Neural cell (in vitro differentiated cells): ENCODE measurements at regions not wholly inside any gene's neighbourhood (a gene's known extent, or its start where the extent isn't known, plus 50 kb on each side); places are given as distances from the start of the nearest gene placed in this dataset.

Experiments used
- EZH2 ChIP-seq: fragments of 200-600, 300-800 bp; shearing (Covaris generic), sonication (generic); IDR thresholded peaks from 2 replicates; pipeline ENCODE4 v1.6.1; 2014; ENCODE audit warnings: antibody characterized with exemption, low read length, borderline replicate concordance, mild to moderate bottlenecking; ENCODE audit not compliant: insufficient read depth, poor library complexity, severe bottlenecking
- POLR2AphosphoS5 ChIP-seq: IDR thresholded peaks from 2 replicates; pipeline ENCODE4 v1.6.1; 2012
- SMC3 ChIP-seq: fragments of 450-650 bp; conservative IDR thresholded peaks from 2 replicates; pipeline ENCODE4 v1.6.1; 2014; ENCODE audit warnings: antibody characterized with exemption, mild to moderate bottlenecking, moderate library complexity; ENCODE audit not compliant: poor library complexity
- TF ChIP-seq, protein P1 (sequence below): fragments of 450-650 bp; IDR thresholded peaks from 2 replicates; pipeline ENCODE4 v1.5.1; 2014; ENCODE audit warnings: antibody characterized with exemption, mild to moderate bottlenecking, moderate library complexity; ENCODE audit not compliant: poor library complexity, severe bottlenecking
- TF ChIP-seq, protein P2 (sequence below): IDR thresholded peaks from 2 replicates; pipeline ENCODE4 v1.6.1; 2012; ENCODE audit warnings: borderline replicate concordance

DNA sequence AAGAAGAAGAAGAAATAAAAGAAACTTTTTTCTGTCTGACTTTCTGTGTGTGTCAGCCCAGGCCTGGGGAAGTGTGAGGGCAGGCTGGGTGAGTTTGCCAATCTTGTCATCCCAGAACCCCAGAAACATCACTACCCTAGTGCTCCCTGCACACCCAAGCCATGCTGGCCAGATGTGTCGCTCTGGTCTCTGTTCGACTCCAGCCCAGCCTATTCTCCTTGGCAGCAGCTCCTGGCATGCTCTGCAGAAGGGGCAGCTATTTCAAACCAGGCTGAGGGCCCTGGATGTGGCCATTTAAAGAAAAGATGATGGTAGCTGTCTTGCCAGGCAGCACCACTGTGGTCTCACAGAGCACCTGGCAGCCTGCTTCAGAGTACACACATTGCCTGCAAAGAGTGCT lies 334.1 kb downstream of the RPS24 start:
- TF ChIP-seq, protein P1, sequence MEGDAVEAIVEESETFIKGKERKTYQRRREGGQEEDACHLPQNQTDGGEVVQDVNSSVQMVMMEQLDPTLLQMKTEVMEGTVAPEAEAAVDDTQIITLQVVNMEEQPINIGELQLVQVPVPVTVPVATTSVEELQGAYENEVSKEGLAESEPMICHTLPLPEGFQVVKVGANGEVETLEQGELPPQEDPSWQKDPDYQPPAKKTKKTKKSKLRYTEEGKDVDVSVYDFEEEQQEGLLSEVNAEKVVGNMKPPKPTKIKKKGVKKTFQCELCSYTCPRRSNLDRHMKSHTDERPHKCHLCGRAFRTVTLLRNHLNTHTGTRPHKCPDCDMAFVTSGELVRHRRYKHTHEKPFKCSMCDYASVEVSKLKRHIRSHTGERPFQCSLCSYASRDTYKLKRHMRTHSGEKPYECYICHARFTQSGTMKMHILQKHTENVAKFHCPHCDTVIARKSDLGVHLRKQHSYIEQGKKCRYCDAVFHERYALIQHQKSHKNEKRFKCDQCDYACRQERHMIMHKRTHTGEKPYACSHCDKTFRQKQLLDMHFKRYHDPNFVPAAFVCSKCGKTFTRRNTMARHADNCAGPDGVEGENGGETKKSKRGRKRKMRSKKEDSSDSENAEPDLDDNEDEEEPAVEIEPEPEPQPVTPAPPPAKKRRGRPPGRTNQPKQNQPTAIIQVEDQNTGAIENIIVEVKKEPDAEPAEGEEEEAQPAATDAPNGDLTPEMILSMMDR: no peak
- TF ChIP-seq POLR2AphosphoS5 (no peak), SMC3 (no peak), EZH2 (no peak)
- TF ChIP-seq, protein P2, sequence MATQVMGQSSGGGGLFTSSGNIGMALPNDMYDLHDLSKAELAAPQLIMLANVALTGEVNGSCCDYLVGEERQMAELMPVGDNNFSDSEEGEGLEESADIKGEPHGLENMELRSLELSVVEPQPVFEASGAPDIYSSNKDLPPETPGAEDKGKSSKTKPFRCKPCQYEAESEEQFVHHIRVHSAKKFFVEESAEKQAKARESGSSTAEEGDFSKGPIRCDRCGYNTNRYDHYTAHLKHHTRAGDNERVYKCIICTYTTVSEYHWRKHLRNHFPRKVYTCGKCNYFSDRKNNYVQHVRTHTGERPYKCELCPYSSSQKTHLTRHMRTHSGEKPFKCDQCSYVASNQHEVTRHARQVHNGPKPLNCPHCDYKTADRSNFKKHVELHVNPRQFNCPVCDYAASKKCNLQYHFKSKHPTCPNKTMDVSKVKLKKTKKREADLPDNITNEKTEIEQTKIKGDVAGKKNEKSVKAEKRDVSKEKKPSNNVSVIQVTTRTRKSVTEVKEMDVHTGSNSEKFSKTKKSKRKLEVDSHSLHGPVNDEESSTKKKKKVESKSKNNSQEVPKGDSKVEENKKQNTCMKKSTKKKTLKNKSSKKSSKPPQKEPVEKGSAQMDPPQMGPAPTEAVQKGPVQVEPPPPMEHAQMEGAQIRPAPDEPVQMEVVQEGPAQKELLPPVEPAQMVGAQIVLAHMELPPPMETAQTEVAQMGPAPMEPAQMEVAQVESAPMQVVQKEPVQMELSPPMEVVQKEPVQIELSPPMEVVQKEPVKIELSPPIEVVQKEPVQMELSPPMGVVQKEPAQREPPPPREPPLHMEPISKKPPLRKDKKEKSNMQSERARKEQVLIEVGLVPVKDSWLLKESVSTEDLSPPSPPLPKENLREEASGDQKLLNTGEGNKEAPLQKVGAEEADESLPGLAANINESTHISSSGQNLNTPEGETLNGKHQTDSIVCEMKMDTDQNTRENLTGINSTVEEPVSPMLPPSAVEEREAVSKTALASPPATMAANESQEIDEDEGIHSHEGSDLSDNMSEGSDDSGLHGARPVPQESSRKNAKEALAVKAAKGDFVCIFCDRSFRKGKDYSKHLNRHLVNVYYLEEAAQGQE: no peak
